ENCODE measurements at regions not wholly inside any gene's neighbourhood (a gene's known extent, or its start where the extent isn't known, plus 50 kb on each side); places are given as distances from the start of the nearest gene placed in this dataset.

- TF ChIP-seq FOSL2 (IDR thresholded peaks at IDR 0.05; ENCODE audit: borderline replicate concordance, low read depth) (no peak), YY1 (IDR thresholded peaks at IDR 0.05; ENCODE audit: low read depth) (no peak), REST (IDR thresholded peaks at IDR 0.05; ENCODE audit: low read depth, low read length) (no peak), NFIC (IDR thresholded peaks at IDR 0.05; ENCODE audit: borderline replicate concordance) (no peak), TCF12 (IDR thresholded peaks at IDR 0.05) (no peak), NRF1 (IDR thresholded peaks at IDR 0.05; ENCODE audit: low read depth, low read length) (no peak), IRF3 (IDR thresholded peaks at IDR 0.05; ENCODE audit: low read depth, low read length) (no peak), USF2 (IDR thresholded peaks at IDR 0.05; ENCODE audit: borderline replicate concordance, low read depth, low read length) (no peak)
- Histone ChIP-seq H3K27ac (ENCODE audit: low read depth in 2 of 2, low read length in 1 of 2) (no peak overlapping the region), H3K4me2 (no peak overlapping the region), H2AFZ (ENCODE audit: low read depth) (no peak overlapping the region), H3K27me3 (ENCODE audit: insufficient read depth) (peaks cover 8% of the 10 kb centered on the region; the same call in 1 of the 2 replicates), H3K36me3 (replicated peaks in 1 of 2; ENCODE audit: control insufficient read depth in 1 of 2, insufficient read depth in 2 of 2, low read length in 1 of 2) (no peaks in the 10 kb centered on the region), H3K9ac (no peak overlapping the region), H3K4me3 (ENCODE audit: low read depth in 2 of 2, low read length in 1 of 2) (no peak overlapping the region), H3F3A (replicated peaks; ENCODE audit: insufficient read depth) (peaks cover 4% of the 10 kb centered on the region), H4K20me1 (ENCODE audit: insufficient read depth) (no peaks in the 10 kb centered on the region), H3K9me3 (no peaks in the 10 kb centered on the region), H3K9me2 (no peaks in the 10 kb centered on the region), H3K79me2 (ENCODE audit: insufficient read depth) (no peaks in the 10 kb centered on the region), H3K4me1 (ENCODE audit: control insufficient read depth in 1 of 2, insufficient read depth in 2 of 2, low read depth in 1 of 2, low read length in 1 of 2) (no peaks in the 10 kb centered on the region)
- ChIA-PET CTCF (interaction anchor here (0.6 kb wide), 1 partner anchor 423 kb away, joined by 3 read pairs; no protein-coding TSS in a partner anchor), POLR2A (no interaction called here)
- 7% methylated on average over 3 of the region's 3 CpGs for WGBS (ENCODE audit: low lambda C conversion rate)
- no peak for DNase-seq
Observed at GRCh38 chr6:133748628-133749027, 140.3 kb upstream of the TCF21 start.

- Histone ChIP-seq H2AFZ (ENCODE audit: low read depth) (no peak overlapping the region), H3K4me1 (ENCODE audit: control insufficient read depth in 1 of 2, insufficient read depth in 2 of 2, low read depth in 1 of 2, low read length in 1 of 2) (no peaks in the 10 kb centered on the region), H3K4me2 (no peak overlapping the region), H3F3A (replicated peaks; ENCODE audit: insufficient read depth) (peaks cover 4% of the 10 kb centered on the region), H3K27me3 (ENCODE audit: insufficient read depth) (peaks cover 8% of the 10 kb centered on the region; the same call in 1 of the 2 replicates), H3K9me2 (no peaks in the 10 kb centered on the region), H3K79me2 (ENCODE audit: insufficient read depth) (no peaks in the 10 kb centered on the region), H3K36me3 (replicated peaks in 1 of 2; ENCODE audit: control insufficient read depth in 1 of 2, insufficient read depth in 2 of 2, low read length in 1 of 2) (no peaks in the 10 kb centered on the region), H3K9me3 (no peaks in the 10 kb centered on the region), H3K4me3 (ENCODE audit: low read depth in 2 of 2, low read length in 1 of 2) (no peak overlapping the region), H3K27ac (ENCODE audit: low read depth in 2 of 2, low read length in 1 of 2) (no peak overlapping the region), H4K20me1 (ENCODE audit: insufficient read depth) (no peaks in the 10 kb centered on the region), H3K9ac (no peak overlapping the region)
- POLR2A ChIA-PET: no interaction called here
- 16% methylated on average over 5 of the region's 5 CpGs for WGBS (ENCODE audit: low lambda C conversion rate)
- CTCF ChIA-PET: no interaction called here
- TF ChIP-seq CHD2 (IDR thresholded peaks at IDR 0.05; ENCODE audit: low read length, partially characterized antibody) (no peak), RFX5 (IDR thresholded peaks at IDR 0.05; ENCODE audit: low read length) (no peak), EP300 (IDR thresholded peaks at IDR 0.05; ENCODE audit: borderline replicate concordance in 1 of 2, low read depth in 1 of 2, low read length in 1 of 2) (no peak), FOXJ3 (CRISPR knock-in tag; IDR thresholded peaks at IDR 0.05) (no peak), TCF12 (IDR thresholded peaks at IDR 0.05) (no peak), POLR2AphosphoS5 (IDR thresholded peaks at IDR 0.05; ENCODE audit: low read depth, low read length) (no peak), PBX3 (IDR thresholded peaks at IDR 0.05) (no peak), MXI1 (IDR thresholded peaks at IDR 0.05; ENCODE audit: low read depth, low read length) (no peak), NRF1 (IDR thresholded peaks at IDR 0.05; ENCODE audit: low read depth, low read length) (no peak), SMC3 (IDR thresholded peaks at IDR 0.05; ENCODE audit: low read depth, low read length) (no peak), TAF1 (IDR thresholded peaks at IDR 0.05; ENCODE audit: borderline replicate concordance, low read depth, low read length) (no peak), RCOR1 (IDR thresholded peaks at IDR 0.05; ENCODE audit: low read length) (no peak), MAX (IDR thresholded peaks at IDR 0.05; ENCODE audit: low read depth) (no peak), EZH2phosphoT487 (IDR thresholded peaks at IDR 0.05; ENCODE audit: borderline replicate concordance, low read depth) (no peak), ELF1 (IDR thresholded peaks at IDR 0.05) (no peak)
- no peak for DNase-seq
Observed at GRCh38 chr6:133749427-133749826, 139.5 kb upstream of the TCF21 start.
